GM12875 (cell line): ENCODE measurements at regions not wholly inside any gene's neighbourhood (a gene's known extent, or its start where the extent isn't known, plus 50 kb on each side); places are given as distances from the start of the nearest gene placed in this dataset.
A peak's percentile ranks its signal among the peaks of the same experiment; 100 is the strongest.

Experiments
- H3K4me3 ChIP-seq: one replicate; pipeline ENCODE4 v1.5.1; 2011; ENCODE audit warnings: low read depth, low read length, control low read depth
- TF ChIP-seq, protein P1 (sequence below): IDR thresholded peaks from 2 replicates; pipeline ENCODE4 v1.5.1; 2011; ENCODE audit warnings: low read depth, mild to moderate bottlenecking, control low read depth, inconsistent platforms, low read length, moderate library complexity, borderline replicate concordance; ENCODE audit not compliant: insufficient read depth

- TF ChIP-seq, protein P1, sequence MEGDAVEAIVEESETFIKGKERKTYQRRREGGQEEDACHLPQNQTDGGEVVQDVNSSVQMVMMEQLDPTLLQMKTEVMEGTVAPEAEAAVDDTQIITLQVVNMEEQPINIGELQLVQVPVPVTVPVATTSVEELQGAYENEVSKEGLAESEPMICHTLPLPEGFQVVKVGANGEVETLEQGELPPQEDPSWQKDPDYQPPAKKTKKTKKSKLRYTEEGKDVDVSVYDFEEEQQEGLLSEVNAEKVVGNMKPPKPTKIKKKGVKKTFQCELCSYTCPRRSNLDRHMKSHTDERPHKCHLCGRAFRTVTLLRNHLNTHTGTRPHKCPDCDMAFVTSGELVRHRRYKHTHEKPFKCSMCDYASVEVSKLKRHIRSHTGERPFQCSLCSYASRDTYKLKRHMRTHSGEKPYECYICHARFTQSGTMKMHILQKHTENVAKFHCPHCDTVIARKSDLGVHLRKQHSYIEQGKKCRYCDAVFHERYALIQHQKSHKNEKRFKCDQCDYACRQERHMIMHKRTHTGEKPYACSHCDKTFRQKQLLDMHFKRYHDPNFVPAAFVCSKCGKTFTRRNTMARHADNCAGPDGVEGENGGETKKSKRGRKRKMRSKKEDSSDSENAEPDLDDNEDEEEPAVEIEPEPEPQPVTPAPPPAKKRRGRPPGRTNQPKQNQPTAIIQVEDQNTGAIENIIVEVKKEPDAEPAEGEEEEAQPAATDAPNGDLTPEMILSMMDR: no peak
- no peak overlapping the region for H3K4me3 ChIP-seq
Observed at GRCh38 chrX:13258725-13259124, 61.1 kb downstream of the ATXN3L start.

GRCh38 chrX:13258052-13258444, 61.8 kb downstream of the ATXN3L start:
- TF ChIP-seq, protein P1: peak; percentile 15; the same call in 1 of the 2 replicates
- peak overlapping the region; percentile 26 for H3K4me3 ChIP-seq

GRCh38 chrX:13257223-13258051, 62.4 kb downstream of the ATXN3L start:
- H3K4me3 ChIP-seq: peak overlapping the region; percentile 26
- TF ChIP-seq, protein P1: no peak

DNA sequence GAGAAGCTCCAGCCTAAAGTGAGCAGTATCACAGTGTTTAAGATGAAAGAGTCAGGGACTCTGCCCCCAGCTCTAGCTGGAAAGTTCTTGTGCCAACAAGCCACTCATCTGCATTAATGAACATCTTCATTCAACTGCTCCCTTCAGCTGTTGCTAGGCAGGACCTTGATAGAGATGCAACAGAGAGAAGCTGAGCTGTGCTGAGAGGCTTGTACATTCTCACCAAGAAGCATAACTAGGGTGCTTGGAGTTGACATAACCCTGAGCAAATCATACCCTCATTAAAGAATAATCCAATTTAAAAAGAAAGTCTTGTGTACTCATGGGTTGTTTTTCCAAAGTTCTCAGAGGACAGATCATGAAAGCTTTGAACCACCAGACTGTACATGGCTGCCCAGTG, 63.2 kb downstream of the ATXN3L start:
- TF ChIP-seq, protein P1: no peak
- H3K4me3 ChIP-seq: no peak overlapping the region

- H3K4me3 ChIP-seq: no peak overlapping the region
- TF ChIP-seq, protein P1: no peak
Observed at GRCh38 chrX:13254870-13255269, 65.0 kb downstream of the ATXN3L start.

DNA sequence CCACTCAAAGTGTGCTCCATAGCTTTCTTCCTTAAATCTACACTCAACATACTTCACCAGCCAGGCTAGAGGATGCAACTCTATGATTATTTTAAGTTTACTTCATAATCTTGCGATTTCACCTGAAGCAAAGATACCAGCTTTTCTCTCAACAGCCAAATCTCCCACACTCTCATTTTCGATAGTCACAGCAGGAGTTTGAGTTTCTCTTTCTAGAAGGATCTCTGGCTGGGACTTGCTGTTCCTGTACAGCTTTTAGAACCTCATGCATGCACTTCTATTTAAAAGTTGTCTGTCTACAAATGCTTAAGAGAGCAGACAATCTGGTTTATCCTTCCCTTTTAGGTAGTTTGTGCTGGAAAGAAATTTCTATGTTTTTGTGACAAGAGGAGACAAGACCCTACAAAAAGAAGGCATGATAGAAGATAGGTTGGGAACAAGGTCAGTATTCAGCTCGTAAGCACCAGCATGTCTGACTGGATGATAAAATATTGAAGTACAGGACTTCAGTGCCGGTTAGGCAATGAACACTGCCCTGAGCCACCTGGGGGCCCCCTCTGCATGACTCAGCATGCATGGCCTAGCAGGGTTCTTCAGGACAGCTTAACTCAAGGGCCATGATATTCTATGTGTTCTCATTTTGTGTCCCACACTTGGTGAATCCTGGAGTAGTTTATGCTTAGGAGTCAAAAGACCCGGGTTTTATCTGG, 65.6 kb downstream of the ATXN3L start:
- H3K4me3 ChIP-seq: no peak overlapping the region
- TF ChIP-seq, protein P1: peak; percentile 38; the same call in 1 of the 2 replicates

GRCh38 chrX:13253223-13253622, 66.6 kb downstream of the ATXN3L start:
- H3K4me3 ChIP-seq: no peak overlapping the region
- TF ChIP-seq, protein P1: no peak
